HG03135 (cell line): ENCODE measurements at regions not wholly inside any gene's neighbourhood (a gene's known extent, or its start where the extent isn't known, plus 50 kb on each side); places are given as distances from the start of the nearest gene placed in this dataset.

ENCODE experiments used
- ATAC-seq: cut with Tn5 transposase; IDR thresholded peaks from one replicate; pipeline ENCODE4 v1.9.1; 2021; ENCODE audit warnings: mild to moderate bottlenecking, moderate library complexity; ENCODE audit not compliant: unreplicated experiment

- no peak for ATAC-seq
Measured at GRCh38 chr11:26137651-26138050, 194.3 kb upstream of the ANO3 start.

DNA sequence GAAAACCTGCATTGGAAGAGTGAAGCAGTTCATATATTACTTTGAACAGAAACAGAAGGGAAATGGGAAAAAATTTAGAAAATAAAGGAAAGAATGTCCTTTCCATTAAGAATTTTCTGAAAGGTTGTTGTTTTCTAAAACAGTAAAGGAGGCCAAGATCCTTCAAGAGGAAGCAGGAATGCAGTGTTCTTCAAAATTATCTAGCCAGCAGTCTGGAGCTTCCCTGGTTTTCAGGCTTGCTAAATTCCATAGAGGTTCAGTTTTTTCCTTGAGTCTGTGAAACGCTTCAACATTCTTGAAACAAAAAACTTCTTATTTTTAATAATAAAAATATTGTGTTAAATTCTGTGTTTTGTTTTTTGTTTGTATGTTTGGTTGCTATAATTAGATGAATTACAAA is 189.0 kb upstream of the ANO3 start:
- no peak for ATAC-seq

GRCh38 chr11:26143566-26144290 is 188.2 kb upstream of the ANO3 start:
- no peak for ATAC-seq

DNA sequence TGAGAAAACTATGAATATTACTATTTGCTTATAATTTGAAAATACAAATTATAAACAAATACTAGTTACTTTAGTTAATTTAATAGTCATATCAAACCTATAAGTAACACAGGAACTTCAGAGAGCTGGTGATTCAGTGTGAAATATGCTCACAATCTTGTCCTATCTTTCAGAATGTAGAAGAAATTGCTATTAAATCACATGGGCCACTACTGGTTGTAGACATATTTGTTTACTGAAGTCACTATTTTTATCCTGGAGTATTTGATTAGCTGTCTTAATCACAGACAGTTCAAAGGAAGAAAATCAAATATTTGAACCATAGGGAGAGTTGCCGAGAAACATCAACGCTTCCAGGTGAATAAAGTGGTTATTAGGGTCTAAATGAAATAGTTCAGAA is 187.6 kb upstream of the ANO3 start:
- no peak for ATAC-seq

GRCh38 chr11:26144911-26145310 is 187.0 kb upstream of the ANO3 start:
- ATAC-seq = no peak

GRCh38 chr11:26149585-26149984 is 182.3 kb upstream of the ANO3 start:
- no peak for ATAC-seq

DNA sequence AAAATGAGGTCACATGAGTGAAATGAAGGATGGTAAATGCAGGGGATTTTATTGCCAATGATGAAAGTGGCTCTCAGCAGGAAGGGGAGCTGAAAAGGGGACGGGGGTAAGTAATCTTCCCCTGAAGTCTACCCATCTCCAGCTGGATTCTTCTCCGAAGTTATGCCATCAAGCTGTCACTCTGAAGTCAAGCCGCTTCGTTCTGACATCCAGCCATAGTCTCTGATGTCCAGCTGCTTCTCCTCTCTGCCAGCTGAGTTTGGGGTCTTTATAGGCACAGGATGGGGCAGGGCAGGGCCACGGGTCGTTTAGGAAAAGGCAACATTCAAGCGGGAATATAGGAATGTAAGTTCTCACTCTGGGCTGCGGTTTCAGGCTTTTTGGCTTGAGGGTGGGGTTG is 181.9 kb upstream of the ANO3 start:
- no peak for ATAC-seq

DNA sequence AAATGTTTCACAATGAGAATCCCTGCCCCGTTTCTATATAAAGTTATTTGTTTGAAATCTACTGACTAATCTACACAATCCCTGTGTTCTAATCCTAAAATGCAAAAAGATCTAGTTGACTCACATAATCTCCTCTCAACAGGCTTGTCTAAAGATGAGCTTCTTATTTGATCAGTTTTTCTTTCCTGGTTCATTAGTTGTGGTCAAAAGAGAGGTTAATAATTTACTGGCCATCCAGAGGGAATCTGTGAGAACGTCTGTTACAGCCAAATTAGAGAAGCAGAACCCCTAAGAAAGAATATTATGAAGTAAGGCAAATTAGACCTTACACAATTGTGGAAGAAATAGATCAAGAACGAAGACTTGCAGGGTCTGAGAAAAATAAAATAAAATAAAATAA is 173.7 kb upstream of the ANO3 start:
- ATAC-seq = no peak

- no peak for ATAC-seq
Measured at GRCh38 chr11:26162291-26162690, 169.6 kb upstream of the ANO3 start.

DNA sequence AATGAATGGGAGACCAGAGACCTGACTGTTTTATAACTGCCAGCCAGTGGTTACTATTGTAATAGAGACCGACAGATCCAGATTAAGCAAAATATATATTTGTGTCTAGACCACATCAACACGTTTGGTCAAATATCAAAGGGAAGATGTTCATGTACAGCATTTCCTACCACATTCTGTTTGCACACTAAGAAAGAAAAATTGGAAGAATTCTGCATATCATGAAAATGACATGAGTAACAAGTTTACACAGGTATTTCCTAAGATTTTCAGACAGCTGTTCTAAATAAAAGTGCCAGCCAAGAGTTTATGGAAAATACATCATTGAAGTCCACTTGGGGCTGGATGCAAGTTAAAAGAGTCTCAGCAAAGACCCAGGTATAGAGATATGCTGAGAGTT is 145.5 kb upstream of the ANO3 start:
- ATAC-seq = no peak

DNA sequence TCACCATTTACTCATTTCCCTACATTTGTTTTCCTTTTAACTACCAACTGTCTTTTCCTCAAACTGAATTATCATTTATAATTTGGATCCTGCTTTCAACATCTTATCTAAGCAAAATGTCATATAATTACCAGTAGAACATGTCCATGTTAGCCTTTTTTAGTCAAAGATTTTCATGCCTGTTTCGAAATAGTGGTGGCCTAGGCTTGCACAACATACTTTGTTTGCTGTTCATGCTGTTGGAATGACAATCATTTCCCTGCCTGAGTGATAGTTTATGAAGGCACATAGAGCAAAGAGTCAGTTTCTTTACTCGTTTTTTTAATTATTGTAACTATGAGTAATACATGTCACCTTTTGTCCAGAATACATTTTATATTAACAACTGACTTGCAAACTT is 144.3 kb upstream of the ANO3 start:
- no peak for ATAC-seq

- no peak for ATAC-seq
Measured at GRCh38 chr11:26188554-26188953, 143.4 kb upstream of the ANO3 start.

DNA sequence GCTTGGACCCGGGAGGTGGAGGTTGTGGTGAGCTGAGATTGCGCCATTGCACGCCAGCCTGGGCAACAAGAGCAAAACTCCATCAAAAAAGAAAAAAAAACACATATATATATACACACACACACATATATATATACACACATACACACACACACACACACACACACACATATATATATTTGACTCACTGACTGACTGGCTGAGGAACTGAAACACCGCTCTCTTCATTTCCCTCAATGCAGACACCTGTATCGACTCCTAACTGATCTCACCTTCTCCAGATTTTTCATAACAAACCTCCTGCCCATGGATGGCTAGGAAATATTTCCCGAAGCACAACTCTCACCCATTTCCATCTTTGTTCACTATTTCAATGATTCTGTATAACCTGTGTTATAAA is 140.7 kb upstream of the ANO3 start:
- no peak for ATAC-seq

- no peak for ATAC-seq
Measured at GRCh38 chr11:26193694-26194365, 138.1 kb upstream of the ANO3 start.

- no peak for ATAC-seq
Measured at GRCh38 chr11:26194881-26195280, 137.0 kb upstream of the ANO3 start.

- no peak for ATAC-seq
Measured at GRCh38 chr11:26198532-26199096, 133.3 kb upstream of the ANO3 start.

DNA sequence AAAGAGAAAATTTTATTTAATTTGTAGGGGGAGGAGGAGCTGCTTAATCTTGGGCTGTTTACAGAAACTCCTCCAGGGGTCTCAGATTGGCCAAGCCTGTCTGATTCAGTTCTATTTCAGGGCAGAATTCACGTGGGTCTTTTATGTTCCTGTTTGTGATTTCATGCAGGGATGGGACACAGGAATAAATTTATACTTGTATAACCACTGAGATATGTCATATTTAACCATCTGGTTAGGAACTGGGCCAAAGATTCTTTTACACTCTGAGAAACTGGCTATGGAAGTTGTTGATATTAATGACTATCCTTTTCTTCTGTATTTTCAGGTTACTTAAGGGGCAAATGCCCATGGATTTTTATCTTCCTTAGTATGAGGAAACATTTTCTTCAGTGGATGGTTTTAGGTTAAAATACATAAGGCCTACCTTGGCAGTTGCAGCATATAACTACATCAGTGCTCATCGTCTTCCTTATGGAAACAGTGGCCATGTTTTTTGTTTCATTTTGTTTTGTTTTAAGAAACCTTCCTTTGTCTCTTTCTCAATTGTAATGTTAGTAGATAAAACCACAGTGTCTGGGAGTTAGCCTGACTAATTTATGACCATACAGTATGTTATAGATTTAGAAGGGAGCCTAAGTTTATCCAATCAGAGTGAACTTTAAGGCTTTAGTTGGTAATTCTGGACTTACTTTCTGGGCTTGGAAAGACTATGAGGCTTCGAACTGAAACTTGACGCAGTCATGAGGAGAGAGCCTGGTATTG is 132.4 kb upstream of the ANO3 start:
- ATAC-seq = no peak

DNA sequence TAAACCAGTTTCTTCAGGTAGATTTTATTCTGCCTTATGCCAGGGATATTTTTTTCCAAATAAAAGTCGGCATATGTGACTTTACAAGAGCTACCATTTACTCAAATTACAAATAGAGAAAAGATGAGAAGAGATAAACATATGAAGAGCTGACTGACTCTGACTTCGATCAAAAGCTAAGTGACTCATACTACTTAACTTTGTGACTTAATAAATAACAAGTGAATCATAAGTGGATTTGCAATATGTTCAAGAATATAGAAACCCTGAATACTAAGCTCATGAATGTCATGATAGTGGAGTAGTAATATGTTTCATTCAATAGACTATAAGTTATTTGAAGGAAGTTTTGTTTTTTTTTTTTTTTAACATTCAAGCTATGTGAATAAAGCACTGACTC is 130.5 kb upstream of the ANO3 start:
- no peak for ATAC-seq

GRCh38 chr11:26202754-26203153 is 129.2 kb upstream of the ANO3 start:
- no peak for ATAC-seq

- ATAC-seq = no peak
Measured at GRCh38 chr11:26204101-26204500, 127.8 kb upstream of the ANO3 start.

DNA sequence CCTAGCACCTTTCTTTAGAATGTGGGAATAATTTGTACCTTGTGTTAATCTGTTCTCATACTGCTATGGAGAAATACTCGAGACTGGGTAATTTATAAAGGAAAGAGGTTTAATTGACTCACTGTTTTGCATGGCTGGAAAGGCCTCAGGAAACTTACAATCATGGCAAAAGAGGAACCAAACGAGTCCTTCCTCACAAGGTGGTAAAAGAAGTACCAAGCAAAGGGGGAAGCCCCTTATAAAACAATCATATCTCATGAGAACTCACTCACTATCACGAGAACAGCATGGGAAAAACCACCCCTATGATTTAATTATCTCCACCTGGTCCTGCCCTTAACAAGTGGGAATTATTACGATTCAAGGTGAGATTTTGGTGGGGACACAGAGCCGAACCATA is 127.1 kb upstream of the ANO3 start:
- no peak for ATAC-seq
